Keratinocyte (primary cell): ENCODE measurements at regions not wholly inside any gene's neighbourhood (a gene's known extent, or its start where the extent isn't known, plus 50 kb on each side); places are given as distances from the start of the nearest gene placed in this dataset.

Experiments
- DNase-seq: peaks from one replicate; pipeline ENCODE4 v3.0.0-alpha.2; 2011; ENCODE audit warnings: low read depth, missing footprints, low spot score
- FAIRE-seq: peaks from 2 replicates; lab custom pipeline; 2011; peaks lifted over from hg19 to GRCh38; lab: Jason Lieb, UNC
- H2AFZ ChIP-seq: 2 replicates; pipeline ENCODE4 v1.6.0; 2012; ENCODE audit warnings: low read length, control low read depth, inconsistent platforms; ENCODE audit not compliant: control insufficient read depth
- H3K27ac ChIP-seq: 2 replicates; pipeline ENCODE4 v1.5.1; 2011; ENCODE audit warnings: low read length; ENCODE audit not compliant: control insufficient read depth, insufficient read depth
- H3K27me3 ChIP-seq: 3 replicates; pipeline ENCODE4 v1.6.0; 2011; ENCODE audit warnings: low read length; ENCODE audit not compliant: control insufficient read depth, insufficient read depth; ENCODE audit errors: extremely low read depth
- H3K36me3 ChIP-seq, 2 experiments: 2 replicates in 1 of 2; 3 replicates in 1 of 2; pipeline ENCODE4 v1.5.1; 2011; ENCODE audit warnings: low read length in 2 of 2, mild to moderate bottlenecking in 1 of 2; ENCODE audit not compliant: control insufficient read depth in 2 of 2, insufficient read depth in 2 of 2; ENCODE audit errors: extremely low read depth in 1 of 2
- H3K4me1 ChIP-seq: 3 replicates; pipeline ENCODE4 v1.5.1; 2011; ENCODE audit warnings: low read length; ENCODE audit not compliant: control insufficient read depth, insufficient read depth; ENCODE audit errors: extremely low read depth
- H3K4me2 ChIP-seq: 3 replicates; pipeline ENCODE4 v1.6.0; 2011; ENCODE audit warnings: low read depth, low read length; ENCODE audit not compliant: control insufficient read depth, insufficient read depth; ENCODE audit errors: extremely low read depth
- H3K4me3 ChIP-seq, 3 experiments: fragments of 200-600 bp in 1 of 3; sonication (generic) in 1 of 3; 2 replicates in 2 of 3; 3 replicates in 1 of 3; pipeline ENCODE4 v1.5.1; 2011 to 2016; ENCODE audit warnings: low read length in 3 of 3, mild to moderate bottlenecking in 3 of 3, control low read depth in 2 of 3, inconsistent platforms in 1 of 3, low read depth in 1 of 3, mixed read lengths in 1 of 3, mixed run types in 1 of 3, moderate library complexity in 1 of 3; ENCODE audit not compliant: control insufficient read depth in 2 of 3, insufficient read depth in 2 of 3; ENCODE audit errors: extremely low read depth in 1 of 3
- H3K79me2 ChIP-seq: 2 replicates; pipeline ENCODE4 v1.6.0; 2012; ENCODE audit warnings: low read length; ENCODE audit not compliant: control insufficient read depth, insufficient read depth
- H3K9ac ChIP-seq: 3 replicates; pipeline ENCODE4 v1.6.0; 2011; ENCODE audit warnings: low read length; ENCODE audit not compliant: control insufficient read depth, insufficient read depth; ENCODE audit errors: extremely low read depth
- H3K9me1 ChIP-seq: 3 replicates; pipeline ENCODE4 v1.6.0; 2011; ENCODE audit warnings: low read length; ENCODE audit not compliant: control insufficient read depth, insufficient read depth; ENCODE audit errors: extremely low read depth
- H3K9me3 ChIP-seq: 2 replicates; pipeline ENCODE4 v1.5.1; 2012; ENCODE audit warnings: low read depth, low read length; ENCODE audit not compliant: control insufficient read depth
- H4K20me1 ChIP-seq: 3 replicates; pipeline ENCODE4 v1.6.0; 2011; ENCODE audit warnings: low read length; ENCODE audit not compliant: control insufficient read depth, insufficient read depth; ENCODE audit errors: extremely low read depth
- CTCF ChIP-seq, 3 experiments: IDR thresholded peaks in 1 of 3; conservative IDR thresholded peaks in 1 of 3; optimal IDR thresholded peaks in 1 of 3; 2 replicates in 2 of 3; 3 replicates in 1 of 3; pipeline versions ENCODE3 to v1.5.1; 2011; ENCODE audit warnings: low read length in 3 of 3, mild to moderate bottlenecking in 3 of 3, moderate library complexity in 2 of 3, control low read depth in 1 of 3, inconsistent platforms in 1 of 3; ENCODE audit not compliant: insufficient read depth in 2 of 3; ENCODE audit errors: extremely low read depth in 1 of 3
- EZH2 ChIP-seq: IDR thresholded peaks from one replicate; pipeline ENCODE4 v1.6.1; 2012; ENCODE audit warnings: inconsistent platforms, mild to moderate bottlenecking, low read length, moderate library complexity
- dilution Hi-C: fragments of 300-500 bp; cut with MboI; formaldehyde crosslinking; loops from one replicate; pipeline ENCODE4 v1.7.0; 2020; ENCODE audit warnings: low sequenced_read_pairs; ENCODE audit not compliant: extremely low pct_ligation_motif_present

- Histone ChIP-seq H3K9me1 (no peaks in the 10 kb centered on the region), H3K4me1 (no peaks in the 10 kb centered on the region), H3K27ac (no peak overlapping the region), H3K27me3 (peaks cover 14% of the 10 kb centered on the region), H4K20me1 (no peaks in the 10 kb centered on the region), H3K9ac (no peak overlapping the region), H3K9me3 (peaks cover 5% of the 10 kb centered on the region), H3K4me2 (no peak overlapping the region), H2AFZ (no peak overlapping the region), H3K79me2 (no peaks in the 10 kb centered on the region), H3K36me3 (no peaks in the 10 kb centered on the region), H3K4me3 (no peak overlapping the region)
- dilution Hi-C loops: no loop called here
- DNase-seq (no peak), FAIRE-seq (no peak)
- TF ChIP-seq EZH2: no peak
- TF ChIP-seq CTCF (optimal IDR thresholded peaks at IDR 0.05 in 1 of 3, IDR thresholded peaks at IDR 0.05 in 1 of 3, conservative IDR thresholded peaks at IDR 0.05 in 1 of 3; ENCODE audit: extremely low read depth in 1 of 3, insufficient read depth in 2 of 3, low read length in 3 of 3): no peak
Measured at GRCh38 chr10:78920011-78920410, 148.8 kb upstream of the ZMIZ1 start.

GRCh38 chr10:78921895-78922294 is 146.9 kb upstream of the ZMIZ1 start:
- H3K9me1 ChIP-seq: peaks cover 2% of the 10 kb centered on the region
- no peak overlapping the region for H2AFZ ChIP-seq
- H3K27me3 ChIP-seq: peaks cover 3% of the 10 kb centered on the region
- H3K4me2 ChIP-seq: no peak overlapping the region
- no peaks in the 10 kb centered on the region for H3K36me3 ChIP-seq
- DNase-seq (no peak), FAIRE-seq (no peak)
- dilution Hi-C loops: no loop called here
- no peak overlapping the region for H3K4me3 ChIP-seq
- H3K9me3 ChIP-seq: peaks cover 5% of the 10 kb centered on the region
- no peak overlapping the region for H3K27ac ChIP-seq
- H4K20me1 ChIP-seq: no peaks in the 10 kb centered on the region
- no peaks in the 10 kb centered on the region for H3K79me2 ChIP-seq
- TF ChIP-seq CTCF (optimal IDR thresholded peaks at IDR 0.05 in 1 of 3, IDR thresholded peaks at IDR 0.05 in 1 of 3, conservative IDR thresholded peaks at IDR 0.05 in 1 of 3; ENCODE audit: extremely low read depth in 1 of 3, insufficient read depth in 2 of 3, low read length in 3 of 3) (no peak), EZH2 (no peak)
- peaks cover 8% of the 10 kb centered on the region for H3K4me1 ChIP-seq
- no peak overlapping the region for H3K9ac ChIP-seq
